ENCODE measurements at regions not wholly inside any gene's neighbourhood (a gene's known extent, or its start where the extent isn't known, plus 50 kb on each side); places are given as distances from the start of the nearest gene placed in this dataset.

DNA sequence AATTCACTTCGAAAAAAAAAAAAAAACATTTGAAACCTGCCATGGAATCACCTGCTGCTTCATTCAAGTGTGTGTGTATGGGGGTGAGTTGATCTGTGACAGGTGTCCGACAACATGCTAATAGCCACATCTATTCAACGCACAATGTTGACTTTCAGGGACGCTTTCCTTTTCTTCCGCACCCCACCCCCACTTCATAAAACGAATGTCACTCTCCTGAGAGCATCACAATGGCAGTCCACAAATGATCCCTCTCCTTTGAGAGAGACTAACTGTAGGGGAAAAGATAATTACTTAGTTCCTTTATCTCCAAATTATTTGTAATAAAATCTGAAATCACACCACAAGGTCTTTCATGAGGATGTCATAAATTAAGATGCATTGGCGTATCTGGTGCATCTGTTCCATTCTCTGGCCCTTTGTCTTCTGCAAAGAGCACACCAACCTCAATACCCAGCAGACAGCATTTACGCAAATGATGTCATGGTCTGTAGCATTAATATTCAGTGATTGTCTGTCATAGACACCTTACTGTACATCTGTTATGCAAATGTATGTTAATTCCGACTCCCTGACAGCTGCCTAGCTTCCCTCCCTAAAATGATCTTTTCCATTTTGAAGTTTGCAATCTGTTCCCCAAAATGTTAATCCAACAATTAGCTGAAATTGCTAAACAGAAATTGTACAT is 640.0 kb upstream of the BOD1L1 start:
- no peaks in the 10 kb centered on the region for H3K27me3 ChIP-seq (replicated peaks; ENCODE audit: insufficient read depth)
- ATAC-seq (ENCODE audit: insufficient number of reproducible peaks, low FRiP score, low read depth) (no peak), DNase-seq (ENCODE audit: low spot score) (no peak)
- no peaks in the 10 kb centered on the region for H3K36me3 ChIP-seq
- H3K4me1 ChIP-seq (ENCODE audit: control insufficient read depth in 1 of 2, low read depth in 2 of 2): no peaks in the 10 kb centered on the region
- H3K4me3 ChIP-seq: no peak overlapping the region
- no peak overlapping the region for H3K27ac ChIP-seq
- no peaks in the 10 kb centered on the region for H3K9me3 ChIP-seq
- TF ChIP-seq, protein P1, sequence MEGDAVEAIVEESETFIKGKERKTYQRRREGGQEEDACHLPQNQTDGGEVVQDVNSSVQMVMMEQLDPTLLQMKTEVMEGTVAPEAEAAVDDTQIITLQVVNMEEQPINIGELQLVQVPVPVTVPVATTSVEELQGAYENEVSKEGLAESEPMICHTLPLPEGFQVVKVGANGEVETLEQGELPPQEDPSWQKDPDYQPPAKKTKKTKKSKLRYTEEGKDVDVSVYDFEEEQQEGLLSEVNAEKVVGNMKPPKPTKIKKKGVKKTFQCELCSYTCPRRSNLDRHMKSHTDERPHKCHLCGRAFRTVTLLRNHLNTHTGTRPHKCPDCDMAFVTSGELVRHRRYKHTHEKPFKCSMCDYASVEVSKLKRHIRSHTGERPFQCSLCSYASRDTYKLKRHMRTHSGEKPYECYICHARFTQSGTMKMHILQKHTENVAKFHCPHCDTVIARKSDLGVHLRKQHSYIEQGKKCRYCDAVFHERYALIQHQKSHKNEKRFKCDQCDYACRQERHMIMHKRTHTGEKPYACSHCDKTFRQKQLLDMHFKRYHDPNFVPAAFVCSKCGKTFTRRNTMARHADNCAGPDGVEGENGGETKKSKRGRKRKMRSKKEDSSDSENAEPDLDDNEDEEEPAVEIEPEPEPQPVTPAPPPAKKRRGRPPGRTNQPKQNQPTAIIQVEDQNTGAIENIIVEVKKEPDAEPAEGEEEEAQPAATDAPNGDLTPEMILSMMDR (IDR thresholded peaks at IDR 0.05): no peak

DNA sequence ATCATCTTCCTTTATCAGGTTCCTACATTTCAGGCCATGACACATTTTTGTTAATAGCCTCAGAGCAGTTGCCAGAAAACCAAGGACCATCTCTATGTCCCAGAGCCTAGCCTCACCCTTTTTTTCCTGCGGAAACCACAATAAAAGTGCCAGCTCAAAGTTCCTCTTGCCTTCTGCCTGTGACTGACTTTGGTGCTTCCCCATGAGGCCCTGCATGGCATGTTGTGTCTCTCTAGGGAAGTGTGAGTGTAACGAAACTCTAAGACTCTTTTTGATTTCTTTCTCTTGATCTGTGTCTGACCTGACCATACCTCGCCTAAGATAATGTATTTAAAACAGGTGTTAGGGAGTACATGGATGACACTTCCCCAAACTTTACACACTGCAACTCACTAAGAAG is 642.3 kb upstream of the BOD1L1 start:
- H3K27ac ChIP-seq: no peak overlapping the region
- ATAC-seq (ENCODE audit: insufficient number of reproducible peaks, low FRiP score, low read depth) (no peak), DNase-seq (ENCODE audit: low spot score) (no peak)

DNA sequence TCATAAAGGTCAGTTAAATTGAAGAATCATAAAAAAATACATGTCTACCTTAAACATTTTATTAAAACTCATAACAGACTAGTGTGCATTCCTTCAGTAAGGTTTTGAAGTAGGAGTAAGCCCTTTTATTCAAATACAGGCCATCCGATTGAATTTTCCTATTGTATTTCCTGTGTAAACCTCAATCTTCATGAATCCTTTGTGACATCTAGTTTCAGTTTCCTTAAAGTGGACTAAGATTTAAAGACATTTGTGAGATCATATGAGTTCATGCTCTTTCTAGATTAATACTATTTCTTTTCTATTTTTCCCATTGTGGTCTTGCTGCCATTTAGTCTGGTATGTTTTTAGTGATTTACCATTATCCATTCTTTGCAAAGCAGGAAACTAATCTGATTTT is 644.7 kb upstream of the BOD1L1 start:
- Histone ChIP-seq H3K27ac (no peak overlapping the region), H3K36me3 (no peaks in the 10 kb centered on the region), H3K4me1 (ENCODE audit: control insufficient read depth in 1 of 2, low read depth in 2 of 2) (no peaks in the 10 kb centered on the region), H3K9me3 (no peaks in the 10 kb centered on the region), H3K4me3 (no peak overlapping the region), H3K27me3 (replicated peaks; ENCODE audit: insufficient read depth) (no peaks in the 10 kb centered on the region)
- TF ChIP-seq, protein P1 (IDR thresholded peaks at IDR 0.05): no peak
- DNase-seq (ENCODE audit: low spot score): no peak
- no peak for ATAC-seq (ENCODE audit: insufficient number of reproducible peaks, low FRiP score, low read depth)

More for the DNA sequence above, 642.3 kb upstream of the BOD1L1 start:
- no peak overlapping the region for H3K4me3 ChIP-seq
- no peaks in the 10 kb centered on the region for H3K4me1 ChIP-seq (ENCODE audit: control insufficient read depth in 1 of 2, low read depth in 2 of 2)
- TF ChIP-seq, protein P1 (IDR thresholded peaks at IDR 0.05): no peak
- H3K27me3 ChIP-seq (replicated peaks; ENCODE audit: insufficient read depth): no peaks in the 10 kb centered on the region
- H3K9me3 ChIP-seq: no peaks in the 10 kb centered on the region
- H3K36me3 ChIP-seq: no peaks in the 10 kb centered on the region

DNA sequence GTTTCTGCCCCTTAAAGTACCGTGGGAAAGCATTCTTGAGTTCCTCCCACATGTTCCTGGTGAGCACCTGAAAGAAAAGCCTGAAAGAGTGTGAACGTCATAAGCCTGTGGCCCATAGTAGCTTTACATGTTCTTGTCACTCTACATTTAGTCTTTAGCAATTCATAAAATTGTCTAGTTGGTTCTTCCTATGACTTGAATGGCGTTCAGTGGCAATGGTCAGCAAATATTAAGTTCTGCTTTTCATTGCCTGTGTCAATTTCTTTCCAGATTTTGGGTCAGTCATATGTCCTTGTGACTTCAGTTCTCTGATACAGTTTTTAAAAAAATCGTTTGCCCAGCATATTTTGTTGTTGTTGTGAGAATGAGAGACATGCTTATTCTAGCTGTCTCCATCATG is 650.0 kb upstream of the BOD1L1 start:
- Histone ChIP-seq H3K9me3 (no peaks in the 10 kb centered on the region), H3K4me1 (ENCODE audit: control insufficient read depth in 1 of 2, low read depth in 2 of 2) (no peaks in the 10 kb centered on the region), H3K27ac (no peak overlapping the region), H3K4me3 (no peak overlapping the region), H3K27me3 (replicated peaks; ENCODE audit: insufficient read depth) (no peaks in the 10 kb centered on the region), H3K36me3 (no peaks in the 10 kb centered on the region)
- ATAC-seq (ENCODE audit: insufficient number of reproducible peaks, low FRiP score, low read depth) (no peak), DNase-seq (ENCODE audit: low spot score) (no peak)
- TF ChIP-seq, protein P1 (IDR thresholded peaks at IDR 0.05): no peak

DNA sequence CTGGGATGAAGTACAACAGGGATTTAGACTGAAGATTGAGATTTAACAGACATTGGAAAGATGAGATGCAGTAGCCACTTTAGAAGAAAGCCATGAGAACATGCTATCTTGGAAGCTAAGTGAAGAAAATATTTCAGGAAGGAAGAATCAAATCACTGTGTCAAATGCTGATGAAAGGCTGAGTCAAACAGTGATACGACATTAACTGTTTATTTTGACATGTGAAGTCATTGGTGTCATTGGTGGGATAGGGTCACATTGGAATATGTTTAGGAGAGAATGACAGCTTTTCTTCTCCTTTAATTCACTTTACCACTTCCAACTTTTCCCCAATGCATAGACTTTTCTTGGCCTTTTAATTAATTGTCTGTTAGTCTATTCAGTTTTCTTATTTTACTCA is 653.0 kb upstream of the BOD1L1 start:
- no peaks in the 10 kb centered on the region for H3K4me1 ChIP-seq (ENCODE audit: control insufficient read depth in 1 of 2, low read depth in 2 of 2)
- no peak overlapping the region for H3K4me3 ChIP-seq
- DNase-seq (ENCODE audit: low spot score): no peak
- H3K27ac ChIP-seq: no peak overlapping the region
- no peaks in the 10 kb centered on the region for H3K36me3 ChIP-seq
- no peak for ATAC-seq (ENCODE audit: insufficient number of reproducible peaks, low FRiP score, low read depth)
- TF ChIP-seq, protein P1 (IDR thresholded peaks at IDR 0.05): no peak
- no peaks in the 10 kb centered on the region for H3K9me3 ChIP-seq
- no peaks in the 10 kb centered on the region for H3K27me3 ChIP-seq (replicated peaks; ENCODE audit: insufficient read depth)

Data from thoracic aorta (tissue), 2 donors.